SK-N-SH (cell line): ENCODE measurements at regions not wholly inside any gene's neighbourhood (a gene's known extent, or its start where the extent isn't known, plus 50 kb on each side); places are given as distances from the start of the nearest gene placed in this dataset.

Experiments used
- EP300 ChIP-seq, 2 experiments: IDR thresholded peaks; 2 replicates each; pipeline versions ENCODE4 v1.4.0 to v1.6.1; 2012; ENCODE audit warnings: borderline replicate concordance in 1 of 2, low read depth in 1 of 2, low read length in 1 of 2
- GABPA ChIP-seq: IDR thresholded peaks from 2 replicates; pipeline ENCODE4 v1.4.0; 2012; ENCODE audit warnings: low read depth, mild to moderate bottlenecking
- POLR2AphosphoS5 ChIP-seq: IDR thresholded peaks from 2 replicates; pipeline ENCODE4 v1.6.1; 2012; ENCODE audit warnings: low read depth, low read length
- SMC3 ChIP-seq: IDR thresholded peaks from 2 replicates; pipeline ENCODE4 v1.6.1; 2012; ENCODE audit warnings: low read depth, low read length, improper control_type of control experiment
- YY1 ChIP-seq: IDR thresholded peaks from 2 replicates; pipeline ENCODE4 v1.4.0; 2012; ENCODE audit warnings: low read depth, mild to moderate bottlenecking
- TF ChIP-seq, protein P1 (sequence below): IDR thresholded peaks from 2 replicates; pipeline ENCODE4 v1.4.0; 2012; ENCODE audit warnings: low read depth, borderline replicate concordance
- TF ChIP-seq, protein P2 (sequence below): fragments of 200-600 bp; sonication (generic); IDR thresholded peaks from 2 replicates; pipeline ENCODE4 v1.6.1; 2017; ENCODE audit warnings: antibody characterized with exemption, mild to moderate bottlenecking, moderate library complexity

DNA sequence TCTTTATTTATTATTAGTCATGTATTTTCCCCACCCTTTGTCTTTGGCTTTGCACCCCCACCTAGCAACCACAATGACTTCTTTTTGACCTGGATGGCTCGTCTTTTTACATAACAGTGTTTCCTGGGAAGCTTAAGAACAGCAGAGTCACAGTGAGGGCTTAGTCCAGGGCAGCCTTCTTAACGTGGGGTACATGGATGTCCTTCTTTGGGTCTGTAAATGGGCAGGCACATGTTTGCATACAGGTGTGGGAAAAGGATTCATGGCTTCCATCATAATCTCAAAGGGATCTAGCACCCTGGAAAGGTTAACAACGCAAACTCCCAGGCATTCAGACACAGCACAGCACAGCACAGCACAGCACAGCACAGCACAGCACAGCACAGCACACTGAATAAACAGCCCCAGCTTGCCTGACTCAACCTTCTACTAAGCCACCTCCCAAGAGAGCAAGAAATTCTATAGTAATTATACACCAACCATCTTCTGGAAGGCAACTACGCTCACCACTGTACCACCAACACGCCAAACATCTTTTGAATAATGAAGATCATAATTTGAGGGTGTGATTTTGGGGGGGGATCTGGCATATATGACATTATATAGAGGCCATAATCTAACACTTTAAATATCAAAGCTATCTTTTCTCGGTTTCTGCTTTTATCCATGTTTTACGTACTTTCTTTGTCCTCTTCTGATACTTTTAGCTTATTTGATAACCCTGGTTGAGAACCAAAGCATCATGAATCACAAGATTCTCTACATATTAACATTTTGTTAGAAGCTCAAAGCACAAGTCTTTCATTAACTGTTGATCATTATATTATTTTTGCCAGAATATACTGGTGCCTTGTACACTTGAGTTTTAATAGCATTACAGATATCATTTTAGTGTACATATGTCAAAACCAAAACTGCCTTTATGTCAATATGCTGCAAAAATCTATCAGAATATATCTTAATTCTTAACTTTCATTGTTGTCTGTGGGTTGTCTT is 177.2 kb upstream of the KLF14 start:
- no peak for TF ChIP-seq SMC3
- TF ChIP-seq, protein P1, sequence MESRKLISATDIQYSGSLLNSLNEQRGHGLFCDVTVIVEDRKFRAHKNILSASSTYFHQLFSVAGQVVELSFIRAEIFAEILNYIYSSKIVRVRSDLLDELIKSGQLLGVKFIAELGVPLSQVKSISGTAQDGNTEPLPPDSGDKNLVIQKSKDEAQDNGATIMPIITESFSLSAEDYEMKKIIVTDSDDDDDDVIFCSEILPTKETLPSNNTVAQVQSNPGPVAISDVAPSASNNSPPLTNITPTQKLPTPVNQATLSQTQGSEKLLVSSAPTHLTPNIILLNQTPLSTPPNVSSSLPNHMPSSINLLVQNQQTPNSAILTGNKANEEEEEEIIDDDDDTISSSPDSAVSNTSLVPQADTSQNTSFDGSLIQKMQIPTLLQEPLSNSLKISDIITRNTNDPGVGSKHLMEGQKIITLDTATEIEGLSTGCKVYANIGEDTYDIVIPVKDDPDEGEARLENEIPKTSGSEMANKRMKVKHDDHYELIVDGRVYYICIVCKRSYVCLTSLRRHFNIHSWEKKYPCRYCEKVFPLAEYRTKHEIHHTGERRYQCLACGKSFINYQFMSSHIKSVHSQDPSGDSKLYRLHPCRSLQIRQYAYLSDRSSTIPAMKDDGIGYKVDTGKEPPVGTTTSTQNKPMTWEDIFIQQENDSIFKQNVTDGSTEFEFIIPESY, result no peak
- TF ChIP-seq POLR2AphosphoS5, result peak; percentile 56; the same call in 1 of the 2 replicates
- 0 out of 2 replicates have a peak, but pooled peaks have one; percentile 9 for TF ChIP-seq YY1
- TF ChIP-seq, protein P2, sequence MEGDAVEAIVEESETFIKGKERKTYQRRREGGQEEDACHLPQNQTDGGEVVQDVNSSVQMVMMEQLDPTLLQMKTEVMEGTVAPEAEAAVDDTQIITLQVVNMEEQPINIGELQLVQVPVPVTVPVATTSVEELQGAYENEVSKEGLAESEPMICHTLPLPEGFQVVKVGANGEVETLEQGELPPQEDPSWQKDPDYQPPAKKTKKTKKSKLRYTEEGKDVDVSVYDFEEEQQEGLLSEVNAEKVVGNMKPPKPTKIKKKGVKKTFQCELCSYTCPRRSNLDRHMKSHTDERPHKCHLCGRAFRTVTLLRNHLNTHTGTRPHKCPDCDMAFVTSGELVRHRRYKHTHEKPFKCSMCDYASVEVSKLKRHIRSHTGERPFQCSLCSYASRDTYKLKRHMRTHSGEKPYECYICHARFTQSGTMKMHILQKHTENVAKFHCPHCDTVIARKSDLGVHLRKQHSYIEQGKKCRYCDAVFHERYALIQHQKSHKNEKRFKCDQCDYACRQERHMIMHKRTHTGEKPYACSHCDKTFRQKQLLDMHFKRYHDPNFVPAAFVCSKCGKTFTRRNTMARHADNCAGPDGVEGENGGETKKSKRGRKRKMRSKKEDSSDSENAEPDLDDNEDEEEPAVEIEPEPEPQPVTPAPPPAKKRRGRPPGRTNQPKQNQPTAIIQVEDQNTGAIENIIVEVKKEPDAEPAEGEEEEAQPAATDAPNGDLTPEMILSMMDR, result no peak
- TF ChIP-seq EP300 (IDR thresholded peaks at IDR 0.05; ENCODE audit: borderline replicate concordance in 1 of 2, low read depth in 1 of 2, low read length in 1 of 2), result no peak
- no peak for TF ChIP-seq GABPA
